HEK293 (cell line): ENCODE measurements at regions not wholly inside any gene's neighbourhood (a gene's known extent, or its start where the extent isn't known, plus 50 kb on each side); places are given as distances from the start of the nearest gene placed in this dataset.

Source experiments
- HIC1 ChIP-seq: fragments of 450-650 bp; formaldehyde crosslinking; IDR thresholded peaks from 2 replicates; pipeline ENCODE4 v1.5.1; 2016; ENCODE audit warnings: missing biosample characterization, missing genetic modification characterization
- REST ChIP-seq: fragments of 450-650 bp; formaldehyde crosslinking; IDR thresholded peaks from 2 replicates; pipeline ENCODE4 v1.5.1; 2016; ENCODE audit warnings: missing biosample characterization, missing genetic modification characterization
- SP2 ChIP-seq: fragments of 450-650 bp; formaldehyde crosslinking; IDR thresholded peaks from 2 replicates; pipeline ENCODE4 v1.5.1; 2016; ENCODE audit warnings: missing biosample characterization, missing genetic modification characterization
- ZNF133 ChIP-seq: fragments of 450-650 bp; formaldehyde crosslinking; IDR thresholded peaks from 2 replicates; pipeline ENCODE4 v1.5.1; 2016; ENCODE audit warnings: missing biosample characterization, missing genetic modification characterization
- ZNF214 ChIP-seq: fragments of 450-650 bp; formaldehyde crosslinking; IDR thresholded peaks from 2 replicates; pipeline ENCODE4 v1.5.1; 2017; ENCODE audit warnings: missing biosample characterization, mild to moderate bottlenecking, missing genetic modification characterization, borderline replicate concordance
- ZNF221 ChIP-seq: fragments of 450-650 bp; formaldehyde crosslinking; IDR thresholded peaks from 2 replicates; pipeline ENCODE4 v1.5.1; 2017; ENCODE audit warnings: missing biosample characterization, missing genetic modification characterization, borderline replicate concordance
- ZNF239 ChIP-seq: fragments of 450-650 bp; formaldehyde crosslinking; IDR thresholded peaks from 2 replicates; pipeline ENCODE4 v1.5.1; 2016; ENCODE audit warnings: missing biosample characterization, missing genetic modification characterization
- ZNF302 ChIP-seq: fragments of 450-650 bp; formaldehyde crosslinking; IDR thresholded peaks from 2 replicates; pipeline ENCODE4 v1.5.1; 2016; ENCODE audit warnings: missing biosample characterization, missing genetic modification characterization, low read depth
- ZNF501 ChIP-seq: fragments of 450-650 bp; formaldehyde crosslinking; IDR thresholded peaks from 2 replicates; pipeline ENCODE4 v1.5.1; 2016; ENCODE audit warnings: missing biosample characterization, missing genetic modification characterization
- ZNF76 ChIP-seq: fragments of 450-650 bp; formaldehyde crosslinking; IDR thresholded peaks from 2 replicates; pipeline ENCODE4; 2016; ENCODE audit warnings: low read depth, missing biosample characterization, missing genetic modification characterization, borderline replicate concordance
- TF ChIP-seq, protein P1 (sequence below): fragments of 450-650 bp; formaldehyde crosslinking; IDR thresholded peaks from 2 replicates; pipeline ENCODE4 v1.5.1; 2016; ENCODE audit warnings: missing biosample characterization, missing genetic modification characterization
- TF ChIP-seq, protein P2 (sequence below): fragments of 450-650 bp; formaldehyde crosslinking; IDR thresholded peaks from 2 replicates; pipeline ENCODE4 v1.5.1; 2017; ENCODE audit warnings: missing biosample characterization, missing genetic modification characterization
- TF ChIP-seq, protein P3 (sequence below): IDR thresholded peaks from 2 replicates; pipeline ENCODE4 v1.6.1; 2011; ENCODE audit warnings: mild to moderate bottlenecking, low read depth, low read length, borderline replicate concordance

GRCh38 chr10:78209970-78210369, 176.3 kb downstream of the RPS24 start:
- TF ChIP-seq ZNF302 (no peak), REST (no peak), ZNF133 (tag by site-specific recombination) (no peak), ZNF214 (tag by site-specific recombination) (no peak), SP2 (no peak), ZNF221 (tag by site-specific recombination) (no peak), ZNF239 (no peak), ZNF76 (tag by site-specific recombination) (no peak), ZNF501 (tag by site-specific recombination) (no peak), HIC1 (tag by site-specific recombination) (no peak)
- TF ChIP-seq, protein P1, sequence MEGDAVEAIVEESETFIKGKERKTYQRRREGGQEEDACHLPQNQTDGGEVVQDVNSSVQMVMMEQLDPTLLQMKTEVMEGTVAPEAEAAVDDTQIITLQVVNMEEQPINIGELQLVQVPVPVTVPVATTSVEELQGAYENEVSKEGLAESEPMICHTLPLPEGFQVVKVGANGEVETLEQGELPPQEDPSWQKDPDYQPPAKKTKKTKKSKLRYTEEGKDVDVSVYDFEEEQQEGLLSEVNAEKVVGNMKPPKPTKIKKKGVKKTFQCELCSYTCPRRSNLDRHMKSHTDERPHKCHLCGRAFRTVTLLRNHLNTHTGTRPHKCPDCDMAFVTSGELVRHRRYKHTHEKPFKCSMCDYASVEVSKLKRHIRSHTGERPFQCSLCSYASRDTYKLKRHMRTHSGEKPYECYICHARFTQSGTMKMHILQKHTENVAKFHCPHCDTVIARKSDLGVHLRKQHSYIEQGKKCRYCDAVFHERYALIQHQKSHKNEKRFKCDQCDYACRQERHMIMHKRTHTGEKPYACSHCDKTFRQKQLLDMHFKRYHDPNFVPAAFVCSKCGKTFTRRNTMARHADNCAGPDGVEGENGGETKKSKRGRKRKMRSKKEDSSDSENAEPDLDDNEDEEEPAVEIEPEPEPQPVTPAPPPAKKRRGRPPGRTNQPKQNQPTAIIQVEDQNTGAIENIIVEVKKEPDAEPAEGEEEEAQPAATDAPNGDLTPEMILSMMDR (tag by site-specific recombination): no peak
- TF ChIP-seq, protein P2, sequence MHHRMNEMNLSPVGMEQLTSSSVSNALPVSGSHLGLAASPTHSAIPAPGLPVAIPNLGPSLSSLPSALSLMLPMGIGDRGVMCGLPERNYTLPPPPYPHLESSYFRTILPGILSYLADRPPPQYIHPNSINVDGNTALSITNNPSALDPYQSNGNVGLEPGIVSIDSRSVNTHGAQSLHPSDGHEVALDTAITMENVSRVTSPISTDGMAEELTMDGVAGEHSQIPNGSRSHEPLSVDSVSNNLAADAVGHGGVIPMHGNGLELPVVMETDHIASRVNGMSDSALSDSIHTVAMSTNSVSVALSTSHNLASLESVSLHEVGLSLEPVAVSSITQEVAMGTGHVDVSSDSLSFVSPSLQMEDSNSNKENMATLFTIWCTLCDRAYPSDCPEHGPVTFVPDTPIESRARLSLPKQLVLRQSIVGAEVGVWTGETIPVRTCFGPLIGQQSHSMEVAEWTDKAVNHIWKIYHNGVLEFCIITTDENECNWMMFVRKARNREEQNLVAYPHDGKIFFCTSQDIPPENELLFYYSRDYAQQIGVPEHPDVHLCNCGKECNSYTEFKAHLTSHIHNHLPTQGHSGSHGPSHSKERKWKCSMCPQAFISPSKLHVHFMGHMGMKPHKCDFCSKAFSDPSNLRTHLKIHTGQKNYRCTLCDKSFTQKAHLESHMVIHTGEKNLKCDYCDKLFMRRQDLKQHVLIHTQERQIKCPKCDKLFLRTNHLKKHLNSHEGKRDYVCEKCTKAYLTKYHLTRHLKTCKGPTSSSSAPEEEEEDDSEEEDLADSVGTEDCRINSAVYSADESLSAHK: no peak
- TF ChIP-seq, protein P3, sequence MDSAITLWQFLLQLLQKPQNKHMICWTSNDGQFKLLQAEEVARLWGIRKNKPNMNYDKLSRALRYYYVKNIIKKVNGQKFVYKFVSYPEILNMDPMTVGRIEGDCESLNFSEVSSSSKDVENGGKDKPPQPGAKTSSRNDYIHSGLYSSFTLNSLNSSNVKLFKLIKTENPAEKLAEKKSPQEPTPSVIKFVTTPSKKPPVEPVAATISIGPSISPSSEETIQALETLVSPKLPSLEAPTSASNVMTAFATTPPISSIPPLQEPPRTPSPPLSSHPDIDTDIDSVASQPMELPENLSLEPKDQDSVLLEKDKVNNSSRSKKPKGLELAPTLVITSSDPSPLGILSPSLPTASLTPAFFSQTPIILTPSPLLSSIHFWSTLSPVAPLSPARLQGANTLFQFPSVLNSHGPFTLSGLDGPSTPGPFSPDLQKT: no peak
